ENCODE measurements at regions not wholly inside any gene's neighbourhood (a gene's known extent, or its start where the extent isn't known, plus 50 kb on each side); places are given as distances from the start of the nearest gene placed in this dataset.

GRCh38 chr13:62444805-62445204, 1029.2 kb upstream of the PCDH20 start:
- TF ChIP-seq CTCF (IDR thresholded peaks at IDR 0.05) (no peak), POLR2A (IDR thresholded peaks at IDR 0.05) (no peak)
